Iris pigment epithelial cell (primary cell): ENCODE measurements at regions not wholly inside any gene's neighbourhood (a gene's known extent, or its start where the extent isn't known, plus 50 kb on each side); places are given as distances from the start of the nearest gene placed in this dataset.

Experiments used
- DNase-seq: peaks from one replicate; pipeline ENCODE4 v3.0.0-alpha.2; 2011; ENCODE audit warnings: low read depth

GRCh38 chr2:19809206-19809605, 92.6 kb downstream of the TTC32 start:
- DNase-seq: no peak

- DNase-seq: no peak
Observed at GRCh38 chr2:19807866-19808265, 93.9 kb downstream of the TTC32 start.

GRCh38 chr2:19807346-19807745, 94.4 kb downstream of the TTC32 start:
- DNase-seq: no peak

- no peak for DNase-seq
Observed at GRCh38 chr2:19806591-19806990, 95.2 kb downstream of the TTC32 start.

- no peak for DNase-seq
Observed at GRCh38 chr2:19806131-19806530, 95.7 kb downstream of the TTC32 start.

- no peak for DNase-seq
Observed at GRCh38 chr2:19805266-19805665, 96.5 kb downstream of the TTC32 start.

- DNase-seq: no peak
Observed at GRCh38 chr2:19804639-19805260, 97.0 kb downstream of the TTC32 start.

- DNase-seq: peak; percentile 62
Observed at GRCh38 chr2:19802086-19802841, 99.5 kb downstream of the TTC32 start.

GRCh38 chr2:19801367-19802080, 100.3 kb downstream of the TTC32 start:
- DNase-seq: peak; percentile 97

- DNase-seq: no peak
Observed at GRCh38 chr2:19800796-19801195, 101.0 kb downstream of the TTC32 start.

- DNase-seq: no peak
Observed at GRCh38 chr2:19799881-19800780, 101.7 kb downstream of the TTC32 start.

GRCh38 chr2:19797871-19798270, 103.9 kb downstream of the TTC32 start:
- peak; percentile 51 for DNase-seq

- DNase-seq: no peak
Observed at GRCh38 chr2:19797243-19797810, 104.5 kb downstream of the TTC32 start.

- DNase-seq: no peak
Observed at GRCh38 chr2:19796035-19796695, 105.6 kb downstream of the TTC32 start.

- no peak for DNase-seq
Observed at GRCh38 chr2:19793132-19793750, 108.5 kb downstream of the TTC32 start.

GRCh38 chr2:19790291-19790690, 111.5 kb downstream of the TTC32 start:
- DNase-seq: no peak

- no peak for DNase-seq
Observed at GRCh38 chr2:19787134-19787533, 114.6 kb downstream of the TTC32 start.

- DNase-seq: peak; percentile 78
Observed at GRCh38 chr2:19786408-19787058, 115.2 kb downstream of the TTC32 start.

- DNase-seq: no peak
Observed at GRCh38 chr2:19785867-19786266, 115.9 kb downstream of the TTC32 start.

- DNase-seq: peak; percentile 76
Observed at GRCh38 chr2:19785447-19785846, 116.3 kb downstream of the TTC32 start.
